ENCODE measurements at regions not wholly inside any gene's neighbourhood (a gene's known extent, or its start where the extent isn't known, plus 50 kb on each side); places are given as distances from the start of the nearest gene placed in this dataset.

GRCh38 chr6:81228912-81229555, 523.4 kb downstream of the TENT5A start:
- intact Hi-C loops (cut with micrococcal nuclease; ENCODE audit: unreplicated experiment): no loop called here
- Histone ChIP-seq H3K4me1 (ENCODE audit: insufficient read depth, low read length, poor library complexity, severe bottlenecking) (no peaks in the 10 kb centered on the region), H3K27ac (ENCODE audit: low read depth, low read length, poor library complexity, severe bottlenecking) (no peak overlapping the region), H3K36me3 (ENCODE audit: insufficient read depth, low read length, poor library complexity, severe bottlenecking) (no peaks in the 10 kb centered on the region), H3K9me3 (ENCODE audit: low read depth, low read length, poor library complexity, severe bottlenecking) (no peaks in the 10 kb centered on the region), H3K27me3 (replicated peaks; ENCODE audit: insufficient read depth, low read depth, low read length, poor library complexity) (no peaks in the 10 kb centered on the region), H3K4me3 (ENCODE audit: low read depth, low read length, poor library complexity, severe bottlenecking) (no peak overlapping the region)
- no peak for DNase-seq (ENCODE audit: low spot score)
- CTCF ChIA-PET: no interaction called here
- BruUV-seq (replicated peaks): no TSS peak
- POLR2A ChIA-PET (ENCODE audit: low non-redundant PET): no interaction called here
- TF ChIP-seq CTCF (conservative IDR thresholded peaks at IDR 0.05; ENCODE audit: low read depth, low read length) (no peak), EZH2 (IDR thresholded peaks at IDR 0.05; ENCODE audit: borderline replicate concordance, low read depth, low read length, poor library complexity, severe bottlenecking) (no peak)

- ChIA-PET POLR2A (ENCODE audit: low non-redundant PET) (no interaction called here), CTCF (no interaction called here)
- TF ChIP-seq CTCF (conservative IDR thresholded peaks at IDR 0.05; ENCODE audit: low read depth, low read length) (no peak), EZH2 (IDR thresholded peaks at IDR 0.05; ENCODE audit: borderline replicate concordance, low read depth, low read length, poor library complexity, severe bottlenecking) (no peak)
- Histone ChIP-seq H3K9me3 (ENCODE audit: low read depth, low read length, poor library complexity, severe bottlenecking) (no peaks in the 10 kb centered on the region), H3K27ac (ENCODE audit: low read depth, low read length, poor library complexity, severe bottlenecking) (no peak overlapping the region), H3K27me3 (replicated peaks; ENCODE audit: insufficient read depth, low read depth, low read length, poor library complexity) (no peaks in the 10 kb centered on the region), H3K36me3 (ENCODE audit: insufficient read depth, low read length, poor library complexity, severe bottlenecking) (no peaks in the 10 kb centered on the region), H3K4me3 (ENCODE audit: low read depth, low read length, poor library complexity, severe bottlenecking) (no peak overlapping the region), H3K4me1 (ENCODE audit: insufficient read depth, low read length, poor library complexity, severe bottlenecking) (no peaks in the 10 kb centered on the region)
- no peak for DNase-seq (ENCODE audit: low spot score)
- no TSS peak for BruUV-seq (replicated peaks)
- intact Hi-C loops (cut with micrococcal nuclease; ENCODE audit: unreplicated experiment): no loop called here
Measured at GRCh38 chr6:81226957-81227356, 525.5 kb downstream of the TENT5A start.

- H3K36me3 ChIP-seq (ENCODE audit: insufficient read depth, low read length, poor library complexity, severe bottlenecking): no peaks in the 10 kb centered on the region
- DNase-seq (ENCODE audit: low spot score): peak; percentile 2
- ChIA-PET CTCF (no interaction called here), POLR2A (ENCODE audit: low non-redundant PET) (no interaction called here)
- no peak for TF ChIP-seq EZH2 (IDR thresholded peaks at IDR 0.05; ENCODE audit: borderline replicate concordance, low read depth, low read length, poor library complexity, severe bottlenecking)
- TF ChIP-seq CTCF (conservative IDR thresholded peaks at IDR 0.05; ENCODE audit: low read depth, low read length): no peak
- no peak overlapping the region for H3K27ac ChIP-seq (ENCODE audit: low read depth, low read length, poor library complexity, severe bottlenecking)
- no peaks in the 10 kb centered on the region for H3K27me3 ChIP-seq (replicated peaks; ENCODE audit: insufficient read depth, low read depth, low read length, poor library complexity)
- no TSS peak for BruUV-seq (replicated peaks)
- intact Hi-C loops (cut with micrococcal nuclease; ENCODE audit: unreplicated experiment): no loop called here
- H3K9me3 ChIP-seq (ENCODE audit: low read depth, low read length, poor library complexity, severe bottlenecking): no peaks in the 10 kb centered on the region
- H3K4me1 ChIP-seq (ENCODE audit: insufficient read depth, low read length, poor library complexity, severe bottlenecking): no peaks in the 10 kb centered on the region
- H3K4me3 ChIP-seq (ENCODE audit: low read depth, low read length, poor library complexity, severe bottlenecking): no peak overlapping the region
Measured at GRCh38 chr6:81216668-81217067, 535.8 kb downstream of the TENT5A start.
